Inflammatory macrophage treated with lipopolysaccharide for 4 hours (primary cell): ENCODE measurements at regions not wholly inside any gene's neighbourhood (a gene's known extent, or its start where the extent isn't known, plus 50 kb on each side); places are given as distances from the start of the nearest gene placed in this dataset.

Source experiments
- DNase-seq: peaks from one replicate; pipeline ENCODE4 v3.0.0-alpha.2; 2020

DNA sequence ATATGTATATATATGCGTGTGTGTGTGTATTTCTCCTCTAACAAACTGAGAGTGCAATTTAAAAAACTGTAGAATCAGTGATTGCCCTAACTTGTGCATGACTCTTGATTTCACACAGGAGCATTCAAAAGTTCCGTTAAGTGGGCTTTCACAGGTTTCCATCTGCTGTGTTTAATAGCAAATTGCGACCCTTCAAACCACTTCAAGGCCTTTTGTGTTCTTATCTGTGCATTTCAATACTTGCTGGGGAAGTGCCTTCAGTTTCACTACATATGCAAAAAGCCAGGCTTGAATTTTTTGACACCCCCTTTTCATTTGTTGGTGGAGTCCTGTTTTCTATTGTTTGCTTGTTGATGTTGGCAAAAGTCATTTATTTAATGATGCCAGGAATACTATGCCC, 158.0 kb downstream of the TM9SF2 start:
- DNase-seq: no peak

DNA sequence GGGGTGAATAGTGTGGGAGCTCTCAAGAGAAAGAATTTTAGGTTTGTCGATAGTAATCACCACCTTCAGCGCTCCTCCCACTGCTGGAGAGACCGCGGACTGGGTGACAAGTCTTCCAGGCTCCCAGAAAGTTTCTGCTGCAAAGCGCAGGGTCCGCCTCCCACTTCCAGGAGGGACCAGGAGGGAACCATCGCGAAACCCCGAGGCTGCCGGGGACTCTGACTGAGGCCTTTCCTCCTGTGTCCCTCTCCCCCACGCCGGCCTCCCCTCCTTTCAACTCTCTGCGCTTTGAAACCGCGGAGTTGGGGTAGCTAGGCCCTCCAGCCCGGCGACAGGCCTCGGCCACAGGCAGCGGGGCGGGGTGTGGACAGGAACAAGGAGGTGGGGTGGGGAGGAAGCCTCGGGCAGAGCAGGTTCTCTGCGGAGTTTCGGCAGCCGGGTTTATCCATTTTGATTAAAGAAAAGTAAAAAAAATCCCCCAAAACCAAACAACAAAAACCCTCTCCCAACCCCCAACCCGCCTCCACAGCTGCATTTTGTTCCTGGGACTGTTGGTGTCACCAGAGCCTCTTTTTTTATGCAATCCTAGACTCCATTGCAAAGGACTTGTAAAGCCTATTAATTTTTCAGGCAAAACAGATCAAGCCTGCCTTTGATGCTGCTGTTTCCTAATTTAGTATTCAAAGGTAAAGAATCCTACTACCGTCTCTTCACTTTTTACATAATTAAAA, 157.2 kb downstream of the TM9SF2 start:
- peak; percentile 29 for DNase-seq

DNA sequence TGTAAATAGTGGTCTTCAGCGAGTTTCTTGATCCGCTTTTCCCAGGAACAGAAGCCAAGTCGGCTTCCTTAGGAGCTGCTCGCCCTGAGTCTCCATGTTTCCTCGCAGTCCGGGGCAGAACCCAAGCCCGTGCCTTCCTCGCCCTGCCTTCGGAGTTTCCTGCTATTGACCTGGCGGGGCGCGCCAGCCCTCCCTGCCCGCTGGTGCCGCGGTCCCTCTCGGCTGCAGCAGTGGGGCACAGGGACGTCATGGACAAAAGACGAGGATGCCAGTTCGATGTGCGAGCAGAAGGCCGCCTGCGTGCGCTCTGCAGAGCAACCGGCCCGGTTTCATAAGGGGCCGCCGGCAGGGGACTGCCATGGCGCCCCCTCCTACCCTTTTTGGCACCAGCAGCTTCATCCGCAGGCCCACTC, 156.6 kb downstream of the TM9SF2 start:
- DNase-seq: no peak

DNA sequence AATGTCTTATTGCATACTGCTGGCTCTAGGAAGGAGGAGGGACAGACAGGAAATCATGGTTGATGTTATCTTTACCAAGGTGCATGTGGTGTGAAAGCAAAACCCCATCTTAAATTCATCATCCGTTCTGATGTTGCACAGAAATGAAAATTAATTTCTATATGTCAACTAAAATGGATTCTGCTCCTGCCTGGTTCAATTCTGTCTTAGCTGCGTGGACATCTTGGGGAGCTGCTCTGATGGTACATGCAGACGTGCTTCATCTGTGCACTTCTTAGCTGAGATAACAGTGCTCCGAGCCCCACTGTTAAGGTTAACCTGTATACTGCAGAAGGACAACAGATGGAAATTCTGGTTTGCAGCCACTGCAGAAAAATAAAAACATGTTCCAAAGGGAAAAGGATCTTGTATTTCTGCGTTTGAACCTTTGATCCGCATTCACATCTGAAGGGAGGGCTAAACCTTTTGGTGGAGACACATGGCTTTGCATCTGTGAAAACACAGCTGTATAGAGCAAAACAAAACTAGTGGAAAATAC, 155.6 kb downstream of the TM9SF2 start:
- no peak for DNase-seq

DNA sequence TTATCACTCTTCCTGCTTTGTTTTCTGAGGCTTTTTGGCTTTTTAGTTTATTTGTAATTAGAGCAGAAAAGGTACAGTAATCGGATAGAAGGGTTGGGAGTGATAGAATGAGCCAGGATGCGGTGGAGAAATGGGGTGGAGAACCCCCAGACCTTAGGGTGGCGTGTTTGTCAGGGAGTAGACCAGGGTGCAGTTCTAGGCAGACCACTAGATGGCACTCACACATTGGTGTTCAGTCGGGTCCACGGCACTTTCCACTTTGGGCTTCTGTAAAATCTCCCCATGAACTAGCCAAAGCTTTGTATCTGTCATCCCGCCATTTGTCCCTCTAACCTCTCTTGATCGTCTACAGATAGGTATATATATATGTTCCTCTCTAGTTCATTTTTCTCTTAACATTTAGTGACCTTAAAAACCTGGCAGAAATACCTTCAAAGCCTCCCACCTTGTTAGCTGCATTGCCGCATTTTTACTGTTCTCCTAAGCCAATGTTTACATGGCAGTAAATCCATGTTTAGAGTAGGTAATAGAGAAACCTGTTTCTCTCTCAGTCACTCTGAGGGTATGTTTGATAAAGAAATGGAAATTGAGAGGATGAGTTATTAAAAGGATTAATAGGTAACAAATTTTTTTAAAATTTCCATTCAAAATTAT, 154.9 kb downstream of the TM9SF2 start:
- DNase-seq: peak; percentile 53

- peak; percentile 49 for DNase-seq
Measured at GRCh38 chr13:99655351-99656091, 154.2 kb downstream of the TM9SF2 start.

DNA sequence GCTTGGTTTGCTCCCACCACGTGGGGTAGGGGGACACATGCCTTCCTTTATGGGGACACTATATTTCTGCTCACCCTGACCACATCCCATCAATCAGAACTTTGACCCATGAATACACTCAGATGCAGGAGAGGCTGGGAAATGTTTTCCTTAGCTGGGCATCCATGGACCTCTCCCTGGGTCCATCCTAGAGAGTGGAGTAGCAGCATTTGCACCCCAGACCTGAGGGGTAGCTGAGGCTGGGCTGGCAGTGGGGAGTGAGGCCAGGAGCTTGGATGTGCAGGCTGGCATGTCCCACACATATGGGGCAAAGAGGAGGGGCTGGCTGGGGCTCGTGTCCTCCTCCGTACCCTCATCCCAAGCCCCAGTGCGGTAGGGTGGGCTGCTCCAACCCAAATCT, 152.8 kb downstream of the TM9SF2 start:
- no peak for DNase-seq

DNA sequence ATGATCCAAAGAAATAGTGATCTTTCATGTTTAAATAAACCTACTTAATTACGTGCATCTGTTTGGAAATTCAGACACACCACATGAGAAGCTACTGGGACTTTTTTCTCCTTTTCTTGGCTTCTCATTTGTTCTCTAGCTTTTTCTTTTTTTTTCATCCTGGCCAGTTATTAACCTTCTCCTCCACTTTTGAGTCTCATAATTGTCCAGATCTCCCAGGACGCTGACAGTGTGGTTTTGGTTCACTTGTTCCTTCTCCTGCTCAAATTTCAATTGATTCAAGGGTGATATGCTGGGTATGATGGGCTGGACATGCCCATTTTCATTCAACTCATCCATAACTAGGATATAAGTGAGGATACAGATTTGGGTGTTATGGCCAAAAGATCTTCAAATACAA, 152.3 kb downstream of the TM9SF2 start:
- DNase-seq: no peak

DNA sequence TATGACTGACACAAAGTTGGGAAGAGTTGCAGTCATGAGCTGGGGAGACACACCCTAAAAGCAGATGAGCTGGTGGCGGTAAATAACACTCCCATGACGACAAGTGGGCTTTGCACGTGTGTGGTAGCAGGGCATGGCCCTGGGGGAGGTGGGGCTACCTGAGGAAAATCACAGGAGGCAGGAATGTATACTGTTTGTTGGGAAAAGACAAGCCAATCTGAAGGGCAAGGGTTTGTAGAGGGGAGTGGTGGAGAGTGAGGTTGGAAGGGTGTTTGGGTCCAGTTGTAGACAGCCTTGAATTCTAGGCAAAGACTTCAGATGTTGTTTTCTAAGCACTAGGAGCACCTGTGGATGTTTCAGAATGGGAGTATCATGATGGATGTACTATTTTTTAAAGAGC, 151.6 kb downstream of the TM9SF2 start:
- DNase-seq: no peak

- DNase-seq: no peak
Measured at GRCh38 chr13:99652141-99652540, 150.9 kb downstream of the TM9SF2 start.

GRCh38 chr13:99651016-99651415, 149.7 kb downstream of the TM9SF2 start:
- DNase-seq: no peak

GRCh38 chr13:99650410-99650809, 149.1 kb downstream of the TM9SF2 start:
- no peak for DNase-seq

DNA sequence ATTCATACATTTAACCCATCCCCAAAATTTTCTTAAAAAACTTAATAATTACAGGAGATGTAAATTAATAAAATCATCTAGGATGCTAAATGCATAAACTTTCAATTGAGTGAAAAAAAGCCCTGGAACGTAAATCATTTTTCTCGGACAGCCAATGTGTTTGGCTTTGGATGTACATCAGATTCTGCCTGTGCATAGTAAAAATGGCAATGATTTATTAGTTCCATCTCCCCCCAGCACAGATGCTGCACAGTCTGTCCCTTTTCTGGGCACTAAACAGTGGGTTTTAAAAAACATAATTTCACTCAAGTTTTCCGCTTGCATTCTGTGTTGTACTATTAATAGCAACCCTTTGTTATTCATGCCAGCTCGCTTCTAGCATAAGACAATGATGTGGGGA, 147.7 kb downstream of the TM9SF2 start:
- no peak for DNase-seq

DNA sequence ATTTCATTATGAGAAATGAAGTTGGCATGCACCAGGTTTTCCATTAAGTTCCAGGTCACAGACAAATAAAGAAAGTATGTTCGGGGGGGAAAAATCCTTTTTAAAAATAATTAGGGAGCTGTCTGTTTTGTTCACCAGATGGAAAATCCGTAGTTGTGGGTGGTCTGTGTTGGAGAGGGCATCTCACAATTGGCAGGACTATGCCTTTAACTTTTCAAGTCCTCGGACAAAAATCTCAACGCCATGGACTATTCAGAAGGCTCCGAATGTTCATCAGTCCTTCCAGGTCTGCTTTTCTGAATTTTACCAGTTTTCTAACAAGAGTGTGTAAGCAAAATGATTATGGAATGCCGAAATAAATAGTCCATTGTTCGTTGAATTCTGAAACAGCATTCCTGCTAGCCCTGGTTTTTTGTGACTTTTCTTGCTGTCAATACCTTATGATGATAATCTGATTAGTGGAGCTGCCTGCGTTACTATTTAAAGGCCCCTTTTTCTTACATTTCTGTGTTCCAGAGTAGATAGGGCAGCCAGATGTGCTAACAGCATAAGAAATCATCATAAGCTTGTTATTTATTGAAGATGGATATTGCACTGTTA, 146.9 kb downstream of the TM9SF2 start:
- DNase-seq: no peak

DNA sequence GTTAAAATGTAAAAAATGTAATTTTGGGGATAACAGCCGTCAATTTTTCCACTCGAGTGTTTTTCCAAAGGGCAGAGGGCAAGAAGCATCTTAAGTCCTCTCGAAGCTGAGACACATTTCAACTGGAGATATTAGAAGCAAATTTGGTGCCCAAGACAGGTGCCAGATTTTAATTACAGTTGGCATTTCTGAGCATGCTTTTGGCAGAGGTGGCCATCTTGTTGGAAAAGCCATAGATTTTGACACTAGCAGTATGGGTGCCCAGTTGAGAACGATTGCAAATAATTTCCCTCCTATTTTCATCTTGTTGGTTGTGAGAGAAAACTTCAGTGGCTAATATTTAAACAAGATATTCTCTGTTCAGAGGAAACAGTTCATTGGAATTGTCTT, 146.3 kb downstream of the TM9SF2 start:
- no peak for DNase-seq

GRCh38 chr13:99646866-99647595, 145.8 kb downstream of the TM9SF2 start:
- no peak for DNase-seq

DNA sequence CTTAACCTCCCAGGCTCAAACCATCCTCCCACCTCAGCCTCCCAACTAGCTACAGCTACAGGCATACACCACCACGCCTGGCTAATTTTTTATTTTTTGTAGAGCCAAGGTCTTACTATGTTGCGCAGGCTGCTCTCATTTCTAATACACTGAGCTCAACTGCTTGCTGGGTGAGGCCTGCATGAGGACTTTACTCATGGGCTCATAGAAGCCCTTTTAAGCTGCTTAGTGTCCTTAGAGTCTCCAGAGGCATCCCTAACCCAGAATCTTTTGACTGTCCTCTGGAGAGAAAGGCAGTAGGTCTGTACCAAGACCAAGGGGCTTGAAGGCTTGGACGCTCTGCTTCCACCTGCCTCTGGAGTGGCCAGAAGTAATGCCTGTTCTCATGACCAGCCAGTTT, 141.6 kb downstream of the TM9SF2 start:
- DNase-seq: no peak

DNA sequence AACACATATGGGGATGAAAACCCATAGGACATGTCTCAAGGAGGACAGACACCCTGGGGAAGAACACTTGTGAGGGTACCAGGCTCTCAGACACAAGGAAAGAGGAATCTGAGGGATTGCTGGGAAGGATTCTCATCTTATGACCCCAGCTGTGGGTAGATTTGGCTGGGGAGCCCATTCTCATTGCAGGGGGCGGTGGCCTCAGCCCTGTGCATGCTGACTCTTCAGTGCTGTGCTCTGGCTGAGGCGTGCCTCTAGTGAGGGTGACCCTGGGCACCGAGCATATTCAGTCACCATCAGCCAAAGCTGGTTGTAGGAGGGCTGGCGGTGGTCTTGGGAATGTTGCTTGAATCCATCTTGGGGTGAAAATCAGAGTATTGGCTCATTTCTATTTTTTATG, 140.7 kb downstream of the TM9SF2 start:
- no peak for DNase-seq

GRCh38 chr13:99640260-99640659, 139.0 kb downstream of the TM9SF2 start:
- DNase-seq: no peak

DNA sequence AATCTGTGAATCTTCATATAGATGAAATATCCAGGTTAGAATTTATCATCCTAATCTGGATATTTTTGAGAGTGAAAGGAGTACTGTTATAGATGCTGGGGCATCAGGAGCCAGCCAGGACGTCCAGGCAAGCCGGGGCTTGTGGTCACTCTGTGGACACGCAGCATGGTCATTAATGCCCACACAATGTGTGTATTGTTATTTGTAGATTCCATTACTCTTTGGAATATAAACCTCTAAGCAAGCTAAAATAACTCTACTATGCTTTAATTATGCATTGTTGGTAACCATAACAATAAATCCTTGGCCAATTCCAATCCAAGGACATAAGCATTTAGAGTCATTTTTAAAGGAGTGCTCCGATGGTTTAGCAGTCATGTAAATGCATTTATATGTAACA, 137.9 kb downstream of the TM9SF2 start:
- DNase-seq: no peak

- DNase-seq: no peak
Measured at GRCh38 chr13:99636728-99637353, 135.6 kb downstream of the TM9SF2 start.

DNA sequence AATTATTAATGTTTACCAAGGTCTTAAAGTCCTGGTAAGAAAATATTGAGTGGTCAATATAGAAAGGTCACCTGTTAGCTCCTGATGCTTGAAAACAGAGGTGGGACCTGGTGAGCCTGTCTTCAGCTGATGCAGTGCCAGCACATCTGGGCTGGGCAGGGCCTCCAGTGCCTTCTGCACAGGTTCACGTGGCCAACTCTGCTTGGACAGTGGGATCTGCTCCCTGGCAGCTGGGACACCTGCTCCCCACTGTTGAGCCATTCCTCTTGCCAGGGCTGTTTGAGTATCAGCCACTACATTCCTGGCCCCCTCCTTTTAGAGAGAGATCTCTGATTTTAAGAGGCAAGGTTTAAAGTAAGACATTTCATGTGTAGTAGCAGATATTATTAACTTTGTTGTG, 135.0 kb downstream of the TM9SF2 start:
- no peak for DNase-seq
